ENCODE measurements at regions not wholly inside any gene's neighbourhood (a gene's known extent, or its start where the extent isn't known, plus 50 kb on each side); places are given as distances from the start of the nearest gene placed in this dataset.

- H3K4me3 Mint-ChIP-seq: no peak overlapping the region
- DNase-seq: no peak
- H3K4me1 Mint-ChIP-seq: no peaks in the 10 kb centered on the region
- H3K27ac Mint-ChIP-seq: no peak overlapping the region
- POLR2A ChIA-PET: no interaction called here
- H3K36me3 Mint-ChIP-seq: no peaks in the 10 kb centered on the region
- peaks cover 28% of the 10 kb centered on the region for H3K27me3 Mint-ChIP-seq
- ATAC-seq (ENCODE audit: low read depth): no peak
- no peaks in the 10 kb centered on the region for H3K9me3 Mint-ChIP-seq
Observed at GRCh38 chr2:105449076-105449475, 50.2 kb upstream of the FHL2 start.
